ENCODE measurements at regions not wholly inside any gene's neighbourhood (a gene's known extent, or its start where the extent isn't known, plus 50 kb on each side); places are given as distances from the start of the nearest gene placed in this dataset.
"Not testable (repeated sequence)": the region's sequence is repeated elsewhere in the genome, so short reads cannot be mapped to it uniquely, and the experiment has no call there.

GRCh38 chr18:67400502-67401117, 115.9 kb downstream of the DSEL start:
- H3K4me1 ChIP-seq: no peaks in the 10 kb centered on the region
- H3K9me3 ChIP-seq (ENCODE audit: low read depth): no peaks in the 10 kb centered on the region
- H3F3A ChIP-seq (ENCODE audit: low read depth): no peaks in the 10 kb centered on the region
- H3K27me3 ChIP-seq: no peaks in the 10 kb centered on the region
- H3K27ac Mint-ChIP-seq: no peak overlapping the region
- no peaks in the 10 kb centered on the region for H3K36me3 ChIP-seq
- H3K27me3 Mint-ChIP-seq (ENCODE audit: insufficient read depth, low read depth): no peaks in the 10 kb centered on the region
- no peaks in the 10 kb centered on the region for H3K79me2 ChIP-seq (ENCODE audit: low read depth)
- no peak for TF ChIP-seq EZH2phosphoT487 (IDR thresholded peaks at IDR 0.05)
- TF ChIP-seq CTCF (IDR thresholded peaks at IDR 0.05): no peak
- TF ChIP-seq EZH2 (IDR thresholded peaks at IDR 0.05): no peak
- no peak overlapping the region for H3K9ac ChIP-seq
- H3K36me3 Mint-ChIP-seq: no peaks in the 10 kb centered on the region
- no peak overlapping the region for H3K27ac ChIP-seq
- no peak overlapping the region for H3K4me3 Mint-ChIP-seq
- H3K4me1 Mint-ChIP-seq: no peaks in the 10 kb centered on the region
- H2AFZ ChIP-seq (replicated peaks): no peak overlapping the region
- no peak overlapping the region for H3K4me2 ChIP-seq
- H3K4me3 ChIP-seq: no peak overlapping the region
- H4K20me1 ChIP-seq (ENCODE audit: low read depth): no peaks in the 10 kb centered on the region
- H3K9me3 Mint-ChIP-seq: peaks cover 3% of the 10 kb centered on the region
- no peak for DNase-seq (ENCODE audit: low spot score)

GRCh38 chr18:67386032-67386431, 130.5 kb downstream of the DSEL start:
- no peak for TF ChIP-seq EZH2phosphoT487 (IDR thresholded peaks at IDR 0.05)
- no peak for TF ChIP-seq CTCF (IDR thresholded peaks at IDR 0.05)
- no peak for TF ChIP-seq EZH2 (IDR thresholded peaks at IDR 0.05)
- Histone ChIP-seq H3K4me1 (no peaks in the 10 kb centered on the region), H3K27ac (no peak overlapping the region), H3K4me2 (no peak overlapping the region), H3K27me3 (no peaks in the 10 kb centered on the region), H3K79me2 (ENCODE audit: low read depth) (no peaks in the 10 kb centered on the region), H2AFZ (replicated peaks) (no peak overlapping the region), H3K9ac (no peak overlapping the region), H4K20me1 (ENCODE audit: low read depth) (no peaks in the 10 kb centered on the region), H3K4me3 (no peak overlapping the region), H3K9me3 (ENCODE audit: low read depth) (no peaks in the 10 kb centered on the region), H3K36me3 (no peaks in the 10 kb centered on the region), H3F3A (ENCODE audit: low read depth) (no peaks in the 10 kb centered on the region)
- Mint-ChIP-seq H3K27me3 (ENCODE audit: insufficient read depth, low read depth) (no peaks in the 10 kb centered on the region), H3K4me3 (no peak overlapping the region), H3K36me3 (no peaks in the 10 kb centered on the region), H3K27ac (no peak overlapping the region), H3K9me3 (peaks cover 3% of the 10 kb centered on the region), H3K4me1 (peaks cover 4% of the 10 kb centered on the region)
- DNase-seq (ENCODE audit: low spot score): no peak

DNA sequence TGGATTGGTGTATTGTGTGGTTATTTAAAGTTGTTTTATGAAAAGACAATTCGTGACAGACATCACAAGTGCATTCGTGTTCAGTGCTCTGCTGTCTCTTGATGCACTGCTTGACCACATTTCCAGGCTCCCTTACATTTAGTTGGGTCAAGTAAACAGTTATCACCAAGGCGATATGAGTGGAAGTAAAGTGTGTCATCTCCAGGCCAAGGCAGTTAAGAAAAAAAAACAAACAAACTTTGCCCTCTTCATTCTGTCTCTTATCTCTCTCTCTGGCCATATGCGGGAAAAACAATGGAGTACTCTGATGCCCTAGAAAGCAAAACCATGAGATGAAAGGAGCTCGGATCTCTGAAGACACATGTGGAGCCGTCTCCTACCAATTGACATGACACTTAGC, 131.1 kb downstream of the DSEL start:
- Mint-ChIP-seq H3K36me3 (no peaks in the 10 kb centered on the region), H3K9me3 (peaks cover 3% of the 10 kb centered on the region), H3K27ac (no peak overlapping the region), H3K27me3 (ENCODE audit: insufficient read depth, low read depth) (peaks cover 2% of the 10 kb centered on the region), H3K4me1 (peaks cover 4% of the 10 kb centered on the region), H3K4me3 (no peak overlapping the region)
- Histone ChIP-seq H4K20me1 (ENCODE audit: low read depth) (no peaks in the 10 kb centered on the region), H3K4me3 (no peak overlapping the region), H3F3A (ENCODE audit: low read depth) (no peaks in the 10 kb centered on the region), H3K27me3 (no peaks in the 10 kb centered on the region), H3K27ac (no peak overlapping the region), H3K9ac (no peak overlapping the region), H3K79me2 (ENCODE audit: low read depth) (no peaks in the 10 kb centered on the region), H3K36me3 (no peaks in the 10 kb centered on the region), H3K4me2 (no peak overlapping the region), H3K9me3 (ENCODE audit: low read depth) (no peaks in the 10 kb centered on the region), H2AFZ (replicated peaks) (no peak overlapping the region), H3K4me1 (no peaks in the 10 kb centered on the region)
- no peak for DNase-seq (ENCODE audit: low spot score)
- TF ChIP-seq EZH2 (IDR thresholded peaks at IDR 0.05) (no peak), CTCF (IDR thresholded peaks at IDR 0.05) (no peak), EZH2phosphoT487 (IDR thresholded peaks at IDR 0.05) (no peak)

- not testable (repeated sequence) for H3F3A ChIP-seq (ENCODE audit: low read depth); H3K4me1 ChIP-seq; H3K27me3 Mint-ChIP-seq (ENCODE audit: insufficient read depth, low read depth); DNase-seq (ENCODE audit: low spot score); H3K27ac Mint-ChIP-seq; H3K27me3 ChIP-seq; H3K79me2 ChIP-seq (ENCODE audit: low read depth); H2AFZ ChIP-seq (replicated peaks); H3K36me3 ChIP-seq; H3K4me3 Mint-ChIP-seq; H3K9me3 ChIP-seq (ENCODE audit: low read depth); H4K20me1 ChIP-seq (ENCODE audit: low read depth); H3K4me3 ChIP-seq; H3K36me3 Mint-ChIP-seq; H3K27ac ChIP-seq; H3K9me3 Mint-ChIP-seq; H3K4me2 ChIP-seq; H3K9ac ChIP-seq; H3K4me1 Mint-ChIP-seq
Observed at GRCh38 chr18:67384057-67384456, 132.5 kb downstream of the DSEL start.
